SJSA1 (cell line): ENCODE measurements at regions not wholly inside any gene's neighbourhood (a gene's known extent, or its start where the extent isn't known, plus 50 kb on each side); places are given as distances from the start of the nearest gene placed in this dataset.
"Not testable (repeated sequence)": the region's sequence is repeated elsewhere in the genome, so short reads cannot be mapped to it uniquely, and the experiment has no call there.

Source experiments
- DNase-seq, 2 experiments: peaks; one replicate each; pipeline ENCODE4 v3.0.0-alpha.2; 2015 to 2020; ENCODE audit warnings: low spot score in 2 of 2, low read depth in 1 of 2
- H3K27ac ChIP-seq: fragments of 250-450 bp; sonication (Bioruptor Pico); 2 replicates; pipeline ENCODE4 v1.5.1; 2020; ENCODE audit warnings: mild to moderate bottlenecking, moderate library complexity
- H3K27me3 ChIP-seq: fragments of 250-450 bp; sonication (Bioruptor Pico); replicated peaks from 2 replicates; pipeline ENCODE4 v1.5.1; 2020; ENCODE audit warnings: mild to moderate bottlenecking, moderate library complexity
- H3K36me3 ChIP-seq: fragments of 250-450 bp; sonication (Bioruptor Pico); 2 replicates; pipeline ENCODE4 v1.5.1; 2020; ENCODE audit warnings: mild to moderate bottlenecking
- H3K4me1 ChIP-seq: fragments of 250-450 bp; sonication (Bioruptor Pico); replicated peaks from 2 replicates; pipeline ENCODE4 v1.6.1; 2021; ENCODE audit warnings: mild to moderate bottlenecking
- H3K4me3 ChIP-seq: fragments of 250-450 bp; sonication (Bioruptor Pico); 2 replicates; pipeline ENCODE4 v1.5.1; 2020; ENCODE audit warnings: mild to moderate bottlenecking
- H3K9me3 ChIP-seq: fragments of 250-450 bp; sonication (Bioruptor Pico); replicated peaks from 2 replicates; pipeline ENCODE4 v1.5.1; 2020; ENCODE audit warnings: mild to moderate bottlenecking

DNA sequence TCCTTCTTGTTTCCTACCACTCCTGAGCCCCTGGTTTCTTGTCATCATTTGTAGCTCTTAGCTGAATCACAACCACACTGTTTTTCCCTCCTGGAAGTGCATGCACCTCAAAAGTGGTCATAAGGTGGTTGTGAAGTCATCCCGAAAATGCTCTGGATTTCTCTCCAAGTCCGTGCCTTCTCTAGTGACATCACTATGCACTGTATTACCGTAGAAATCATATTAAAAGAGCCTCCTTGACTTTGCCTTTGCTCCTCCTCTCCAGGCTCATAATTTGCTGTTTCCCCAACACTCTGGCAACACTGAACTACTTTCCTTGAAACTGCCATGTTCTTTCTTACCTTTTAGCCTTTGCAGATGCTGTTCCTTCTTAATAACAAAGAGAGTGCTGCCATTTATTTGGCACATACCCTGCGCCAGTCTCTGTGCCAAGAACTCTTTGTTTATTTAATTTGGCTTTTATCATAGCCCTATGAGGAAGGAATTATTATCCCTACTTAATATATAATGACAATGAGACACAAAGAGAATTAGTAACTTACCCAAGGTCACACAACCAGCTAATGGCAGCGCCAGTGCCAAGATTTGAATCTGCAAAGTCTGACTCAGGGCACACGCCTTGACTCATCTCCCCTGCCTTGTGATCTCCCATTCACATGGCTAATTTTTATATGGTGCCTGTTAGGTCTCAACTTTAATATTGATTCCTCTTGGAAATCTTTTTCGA is 115.4 kb downstream of the KIF4B start:
- Histone ChIP-seq H3K27ac (no peak overlapping the region), H3K36me3 (no peaks in the 10 kb centered on the region), H3K4me1 (no peaks in the 10 kb centered on the region), H3K4me3 (no peak overlapping the region), H3K27me3 (peaks cover 9% of the 10 kb centered on the region), H3K9me3 (no peaks in the 10 kb centered on the region)
- DNase-seq, result no peak

DNA sequence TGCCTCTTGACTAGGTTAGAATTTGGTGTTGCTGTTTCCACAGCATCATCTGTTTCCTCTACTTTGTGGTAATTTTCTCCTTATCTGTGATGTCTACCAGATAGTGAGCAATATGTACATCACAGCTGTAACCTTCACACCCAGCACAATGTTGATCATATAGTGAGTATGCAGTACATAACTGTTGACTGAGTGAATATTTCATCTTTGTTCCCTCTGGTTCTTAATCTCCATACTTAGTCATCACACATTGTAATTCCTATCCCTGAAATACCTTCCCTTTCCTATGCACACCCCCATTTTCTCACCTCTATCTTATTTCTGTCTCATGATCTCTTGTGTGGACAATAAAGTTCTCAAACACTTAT is 115.9 kb downstream of the KIF4B start:
- Histone ChIP-seq H3K27ac (no peak overlapping the region), H3K4me1 (no peaks in the 10 kb centered on the region), H3K4me3 (no peak overlapping the region), H3K27me3 (peaks cover 9% of the 10 kb centered on the region), H3K36me3 (no peaks in the 10 kb centered on the region), H3K9me3 (no peaks in the 10 kb centered on the region)
- DNase-seq, result no peak

DNA sequence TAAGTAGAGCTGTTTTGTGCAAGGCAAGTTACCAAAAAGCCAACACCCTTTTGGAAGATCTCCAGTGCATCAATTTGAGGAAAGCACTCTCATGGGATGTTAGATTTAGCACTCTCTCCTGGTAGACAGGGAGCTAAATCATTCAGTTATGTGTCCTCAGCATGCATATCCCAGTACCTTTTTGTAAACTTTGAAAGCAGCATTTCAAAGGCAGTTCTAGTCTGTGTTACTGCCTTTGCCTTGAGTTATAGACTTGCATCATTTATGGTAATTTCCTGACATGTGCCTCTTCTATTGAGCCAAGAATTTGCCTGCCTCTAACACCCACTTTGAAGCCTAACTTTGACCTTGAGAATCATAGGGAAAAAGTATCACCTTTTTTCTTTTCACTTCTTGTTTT is 120.6 kb downstream of the KIF4B start:
- H3K27me3 ChIP-seq, result 0 out of 2 replicates have a peak, but pooled peaks cover 6% of the 10 kb centered on the region
- H3K4me3 ChIP-seq, result no peak overlapping the region
- H3K9me3 ChIP-seq, result no peaks in the 10 kb centered on the region
- H3K4me1 ChIP-seq, result no peaks in the 10 kb centered on the region
- no peak overlapping the region for H3K27ac ChIP-seq
- DNase-seq, result no peak
- H3K36me3 ChIP-seq, result no peaks in the 10 kb centered on the region

DNA sequence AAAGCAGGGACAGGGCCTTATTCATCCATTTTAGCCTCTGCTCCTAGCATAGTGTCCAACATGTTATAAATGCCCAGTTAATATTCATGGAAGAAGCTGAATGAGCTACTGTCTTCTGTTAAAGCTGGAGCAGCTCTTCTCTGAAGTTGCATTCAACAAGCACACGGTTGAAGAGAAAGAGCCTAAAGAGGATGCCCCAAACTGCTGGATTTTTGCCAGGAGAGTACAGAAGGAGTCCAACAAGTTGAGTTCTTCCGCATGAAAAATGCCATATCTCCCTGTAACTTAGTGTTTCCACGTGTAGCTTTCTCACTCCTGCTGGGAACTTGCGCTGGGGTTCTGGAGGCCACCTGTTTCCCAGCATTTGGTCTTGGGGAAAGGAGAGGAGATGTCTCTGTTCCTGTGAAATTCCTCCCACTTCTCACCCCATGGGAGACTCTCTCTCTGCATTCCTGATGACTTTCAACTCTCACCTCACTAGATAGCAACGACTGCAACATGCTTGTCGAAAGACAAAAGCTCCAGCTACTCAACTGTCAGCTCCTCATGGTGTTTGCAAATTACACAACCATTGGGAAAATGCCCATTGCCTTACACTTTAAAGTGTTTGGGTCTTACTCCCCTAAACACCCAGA is 122.8 kb downstream of the KIF4B start:
- no peaks in the 10 kb centered on the region for H3K36me3 ChIP-seq
- no peaks in the 10 kb centered on the region for H3K4me1 ChIP-seq
- no peaks in the 10 kb centered on the region for H3K9me3 ChIP-seq
- no peak overlapping the region for H3K4me3 ChIP-seq
- H3K27me3 ChIP-seq, result 0 out of 2 replicates have a peak, but pooled peaks cover 4% of the 10 kb centered on the region
- H3K27ac ChIP-seq, result no peak overlapping the region
- no peak for DNase-seq

DNA sequence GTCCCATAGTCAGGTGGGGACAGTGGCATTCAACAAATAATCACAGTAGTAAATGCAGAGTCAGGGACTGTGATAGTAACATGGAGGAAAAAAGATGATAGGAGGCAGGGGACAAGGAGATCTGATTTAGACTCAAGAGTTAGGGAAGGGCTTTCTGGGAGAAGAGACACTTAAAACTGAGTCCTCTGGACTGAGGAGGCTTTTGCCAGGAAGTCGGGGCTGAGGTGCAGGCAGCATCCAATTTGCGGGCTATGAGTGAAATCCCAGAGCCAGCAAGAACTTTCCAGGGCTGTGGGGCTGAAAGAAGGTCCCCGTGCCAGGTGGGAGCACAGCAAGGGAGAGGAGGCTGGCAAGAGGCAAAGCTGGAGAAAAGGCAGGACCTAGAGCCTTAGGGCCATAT is 124.1 kb downstream of the KIF4B start:
- no peak for DNase-seq
- no peaks in the 10 kb centered on the region for H3K36me3 ChIP-seq
- no peaks in the 10 kb centered on the region for H3K4me1 ChIP-seq
- no peaks in the 10 kb centered on the region for H3K9me3 ChIP-seq
- no peak overlapping the region for H3K27ac ChIP-seq
- H3K27me3 ChIP-seq, result 0 out of 2 replicates have a peak, but pooled peaks cover 4% of the 10 kb centered on the region
- no peak overlapping the region for H3K4me3 ChIP-seq

DNA sequence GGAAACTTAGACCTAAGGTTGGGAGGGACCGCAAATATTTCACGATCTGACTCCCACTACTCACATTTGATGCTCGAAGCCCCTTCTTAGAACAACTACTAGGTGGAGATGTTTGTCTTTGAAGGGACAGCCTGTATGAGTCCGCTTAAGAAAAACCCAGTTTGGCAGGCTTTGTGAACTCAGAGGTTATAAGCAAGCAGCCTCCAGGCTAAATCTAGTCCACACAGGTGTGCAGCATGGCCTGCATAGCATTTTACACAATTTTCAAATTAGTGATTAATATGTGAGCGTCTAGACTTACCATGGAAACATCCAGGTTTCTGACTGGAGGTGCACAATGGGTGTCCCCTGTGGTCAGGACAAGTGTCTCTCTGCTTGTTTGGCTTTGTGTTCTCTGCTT is 127.1 kb downstream of the KIF4B start:
- Histone ChIP-seq H3K27me3 (0 out of 2 replicates have a peak, but pooled peaks cover 4% of the 10 kb centered on the region), H3K9me3 (no peaks in the 10 kb centered on the region), H3K4me3 (no peak overlapping the region), H3K36me3 (no peaks in the 10 kb centered on the region), H3K4me1 (no peaks in the 10 kb centered on the region), H3K27ac (no peak overlapping the region)
- no peak for DNase-seq

DNA sequence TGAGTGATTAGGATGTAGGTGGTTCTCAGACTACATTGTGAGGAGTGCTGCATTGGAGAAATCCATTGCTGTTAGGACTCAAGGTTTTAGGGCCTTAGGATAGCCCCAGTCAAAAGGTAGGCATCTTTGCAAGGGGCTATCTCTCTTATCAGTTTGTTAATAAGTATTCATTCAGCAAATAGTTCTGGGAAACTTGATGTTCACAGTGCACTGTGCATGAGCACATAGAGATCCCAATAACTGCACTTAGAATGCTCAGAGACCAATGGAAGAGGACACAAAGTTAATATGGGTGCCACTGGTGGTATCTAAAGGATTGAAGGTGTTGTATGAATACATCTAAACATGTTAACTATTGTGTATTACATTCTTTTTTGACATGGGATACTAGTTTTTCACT is 131.4 kb downstream of the KIF4B start:
- no peak for DNase-seq
- no peaks in the 10 kb centered on the region for H3K27me3 ChIP-seq
- H3K27ac ChIP-seq, result no peak overlapping the region

DNA sequence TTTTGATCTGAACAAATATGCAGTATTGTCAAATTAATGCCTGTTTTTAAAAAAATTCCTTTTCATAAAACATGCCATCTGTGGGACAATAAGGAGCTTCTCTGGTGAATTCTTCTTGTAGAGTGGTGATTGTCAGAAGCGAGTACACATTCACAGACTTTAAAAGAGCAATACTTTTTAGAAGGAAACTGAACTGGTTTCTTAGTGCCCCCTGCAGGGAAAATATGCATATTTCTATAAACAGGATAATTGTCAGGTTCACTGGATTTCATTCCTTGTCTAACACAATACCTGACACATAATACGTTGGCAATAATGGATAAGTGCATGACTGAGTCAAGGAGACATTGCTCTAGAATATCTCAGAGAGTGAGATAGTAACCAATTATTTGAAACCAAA is 133.7 kb downstream of the KIF4B start:
- Histone ChIP-seq H3K27me3 (no peaks in the 10 kb centered on the region), H3K27ac (no peak overlapping the region), H3K4me3 (no peak overlapping the region), H3K36me3 (no peaks in the 10 kb centered on the region), H3K9me3 (no peaks in the 10 kb centered on the region), H3K4me1 (no peaks in the 10 kb centered on the region)
- no peak for DNase-seq

More for the DNA sequence above, 131.4 kb downstream of the KIF4B start:
- H3K4me1 ChIP-seq, result no peaks in the 10 kb centered on the region
- no peaks in the 10 kb centered on the region for H3K36me3 ChIP-seq
- no peaks in the 10 kb centered on the region for H3K9me3 ChIP-seq
- H3K4me3 ChIP-seq, result no peak overlapping the region

DNA sequence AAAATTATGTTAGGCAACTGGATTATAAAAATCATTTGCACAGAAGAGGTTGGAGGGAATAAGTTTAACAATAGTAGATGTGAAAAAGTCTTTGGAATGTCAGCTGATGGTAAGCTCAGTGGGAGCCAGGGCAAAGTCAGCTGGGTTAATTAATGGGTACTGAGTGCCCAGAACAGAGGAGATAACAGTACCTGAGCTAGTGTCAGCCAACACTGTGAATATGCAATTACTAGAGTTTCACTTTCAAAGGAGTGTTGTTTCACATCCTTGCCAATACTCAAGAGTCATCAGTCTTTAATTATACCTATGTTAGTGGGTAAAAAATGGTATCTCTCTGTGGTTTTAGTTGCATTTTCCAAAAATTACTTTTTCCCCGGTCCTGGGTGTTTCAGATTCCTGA is 135.1 kb downstream of the KIF4B start:
- H3K4me3 ChIP-seq, result no peak overlapping the region
- DNase-seq, result no peak
- H3K9me3 ChIP-seq, result no peaks in the 10 kb centered on the region

DNA sequence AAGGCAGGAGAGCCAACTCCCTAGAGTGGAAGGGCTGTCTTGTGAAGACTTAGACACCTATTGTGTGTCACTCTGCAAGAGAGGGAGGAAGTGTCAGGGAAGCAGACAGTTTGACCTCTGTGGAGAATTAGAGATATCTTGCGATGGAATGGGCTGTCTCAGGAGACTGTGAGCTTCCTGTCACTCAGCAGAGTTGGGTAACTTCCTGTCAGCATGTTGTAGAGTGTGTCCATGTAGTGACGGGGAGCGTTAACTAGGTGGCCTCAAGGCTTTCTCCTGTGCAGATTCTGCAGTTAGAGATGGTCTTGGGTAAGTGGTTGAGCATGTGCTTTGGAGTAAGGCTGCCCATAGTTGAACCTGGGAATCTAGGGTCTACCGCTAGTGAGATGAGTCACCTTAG is 136.5 kb downstream of the KIF4B start:
- no peaks in the 10 kb centered on the region for H3K36me3 ChIP-seq
- H3K4me3 ChIP-seq, result no peak overlapping the region
- H3K9me3 ChIP-seq, result no peaks in the 10 kb centered on the region
- H3K27me3 ChIP-seq, result no peaks in the 10 kb centered on the region
- H3K27ac ChIP-seq, result no peak overlapping the region
- H3K4me1 ChIP-seq, result no peaks in the 10 kb centered on the region
- DNase-seq, result no peak

More for the DNA sequence above, 135.1 kb downstream of the KIF4B start:
- Histone ChIP-seq H3K4me1 (no peaks in the 10 kb centered on the region), H3K36me3 (no peaks in the 10 kb centered on the region), H3K27me3 (no peaks in the 10 kb centered on the region), H3K27ac (no peak overlapping the region)

DNA sequence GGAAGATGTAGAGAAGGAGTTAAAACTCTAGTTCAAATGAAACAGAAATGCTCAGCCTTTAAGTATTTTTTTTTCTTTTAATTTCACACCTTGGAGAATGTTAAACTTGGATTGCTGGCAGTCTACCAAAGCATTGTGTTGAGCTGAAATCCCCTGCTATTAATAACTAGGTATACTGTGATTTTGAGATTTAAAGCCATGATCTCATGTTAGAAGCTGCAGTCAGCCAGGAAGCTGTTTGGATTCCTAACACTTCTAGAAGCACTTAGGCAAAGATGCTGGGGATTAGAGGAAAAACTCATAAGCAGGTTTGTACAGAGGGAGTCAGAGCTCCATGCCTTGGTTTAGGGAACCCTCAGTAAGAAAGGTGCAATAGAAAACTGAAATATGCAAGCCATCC is 141.4 kb downstream of the KIF4B start:
- Histone ChIP-seq H3K9me3 (no peaks in the 10 kb centered on the region), H3K4me1 (no peaks in the 10 kb centered on the region), H3K4me3 (no peak overlapping the region), H3K27me3 (no peaks in the 10 kb centered on the region), H3K27ac (no peak overlapping the region), H3K36me3 (no peaks in the 10 kb centered on the region)
- no peak for DNase-seq

DNA sequence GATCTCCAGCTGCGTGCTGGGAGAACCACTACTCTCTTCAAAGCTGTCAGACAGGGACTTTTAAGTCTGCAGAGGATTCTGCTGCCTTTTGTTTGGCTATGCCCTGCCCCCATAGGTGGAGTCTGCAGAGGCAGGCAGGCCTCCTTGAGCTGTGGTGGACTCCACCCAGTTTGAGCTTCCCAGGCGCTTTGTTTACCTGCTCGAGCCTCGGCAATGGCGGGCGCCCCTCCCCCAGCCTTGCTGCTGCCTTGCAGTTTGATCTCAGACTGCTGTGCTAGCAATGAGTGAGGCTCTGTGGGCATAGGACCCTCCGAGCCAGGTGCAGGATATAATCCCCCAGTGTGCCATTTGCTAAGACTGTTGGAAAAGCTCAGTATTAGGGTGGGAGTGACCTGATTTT is 149.5 kb downstream of the KIF4B start:
- not testable (repeated sequence) for H3K4me1 ChIP-seq, H3K27me3 ChIP-seq, H3K27ac ChIP-seq, H3K9me3 ChIP-seq, H3K36me3 ChIP-seq, DNase-seq, H3K4me3 ChIP-seq

DNA sequence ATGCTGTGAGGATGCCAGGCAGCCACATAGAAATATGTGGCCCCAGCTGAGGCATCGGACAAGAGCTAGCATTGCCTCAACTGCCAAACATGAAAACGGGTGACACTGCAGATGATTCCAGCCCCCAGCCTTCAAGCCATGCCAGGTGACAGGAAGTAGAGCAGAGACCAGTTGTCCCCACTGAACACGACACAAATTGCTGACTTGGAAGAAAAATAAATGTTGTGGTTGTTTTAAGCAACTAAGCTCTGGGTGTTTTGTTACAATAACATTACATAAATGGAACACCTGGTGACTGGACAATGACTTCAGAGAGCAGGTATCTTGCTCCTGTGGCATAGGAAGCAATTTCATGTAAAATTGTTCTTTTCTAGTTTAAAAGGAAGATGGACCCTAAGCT is 154.2 kb downstream of the KIF4B start:
- H3K36me3 ChIP-seq, result no peaks in the 10 kb centered on the region
- no peaks in the 10 kb centered on the region for H3K27me3 ChIP-seq
- H3K4me1 ChIP-seq, result no peaks in the 10 kb centered on the region
- DNase-seq, result no peak
- no peak overlapping the region for H3K27ac ChIP-seq
- H3K4me3 ChIP-seq, result no peak overlapping the region
- no peaks in the 10 kb centered on the region; the same call in 1 of the 2 replicates for H3K9me3 ChIP-seq

DNA sequence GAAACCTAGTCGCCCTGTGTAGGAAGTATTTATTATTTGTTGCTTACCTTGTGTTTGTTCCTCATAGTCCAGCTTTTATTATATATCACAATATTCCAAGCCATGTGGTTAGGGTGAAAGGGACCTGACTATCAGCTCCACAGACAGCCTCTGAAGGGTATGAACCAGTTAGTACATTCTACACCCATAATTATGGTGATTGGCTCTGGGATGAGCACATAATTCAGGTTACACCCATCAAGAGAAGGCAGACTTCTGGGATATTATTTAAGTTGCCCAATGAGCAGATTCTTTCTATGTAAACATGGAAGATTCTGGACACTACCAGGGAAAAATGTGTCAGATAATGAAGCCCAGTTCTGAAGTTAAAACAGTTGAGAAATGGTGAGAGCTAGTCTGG is 168.0 kb downstream of the KIF4B start:
- H3K4me1 ChIP-seq, result no peaks in the 10 kb centered on the region
- no peak for DNase-seq

More for the DNA sequence above, 168.0 kb downstream of the KIF4B start:
- no peak overlapping the region for H3K27ac ChIP-seq
- H3K4me3 ChIP-seq, result no peak overlapping the region
- no peaks in the 10 kb centered on the region; the same call in 1 of the 2 replicates for H3K27me3 ChIP-seq
- H3K36me3 ChIP-seq, result no peaks in the 10 kb centered on the region
- H3K9me3 ChIP-seq, result no peaks in the 10 kb centered on the region
